AG10803 (cell line): ENCODE measurements at regions not wholly inside any gene's neighbourhood (a gene's known extent, or its start where the extent isn't known, plus 50 kb on each side); places are given as distances from the start of the nearest gene placed in this dataset.

Source experiments
- DNase-seq: peaks from one replicate; pipeline ENCODE4 v3.0.0; 2010; ENCODE audit warnings: low read depth
- H3K4me3 ChIP-seq: 2 replicates; pipeline ENCODE4 v1.5.1; 2011; ENCODE audit warnings: mild to moderate bottlenecking, low read length, control low read depth
- TF ChIP-seq, protein P1 (sequence below): conservative IDR thresholded peaks from 2 replicates; pipeline ENCODE4 v1.5.1; 2011; ENCODE audit warnings: mild to moderate bottlenecking, low read length, control low read depth, inconsistent platforms

DNA sequence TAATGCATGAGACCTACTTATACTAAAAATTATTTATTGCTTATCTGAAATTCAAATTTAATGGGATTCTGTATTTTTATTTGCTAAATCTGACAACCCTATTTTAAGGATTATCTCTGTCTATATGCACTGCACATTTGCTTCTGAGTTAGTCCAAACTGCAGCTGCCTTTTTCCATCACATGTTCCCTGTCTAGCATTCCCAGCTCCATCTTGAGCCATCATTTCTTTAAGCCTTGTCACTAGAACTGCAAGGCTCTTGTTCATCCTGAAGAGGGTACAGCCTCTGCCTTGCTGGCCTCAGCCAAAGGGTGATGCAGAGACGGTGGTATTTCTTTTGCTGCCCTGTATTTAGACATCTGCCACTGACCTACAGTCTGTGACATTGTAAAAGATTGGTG, 125.8 kb upstream of the STT3B start:
- no peak overlapping the region for H3K4me3 ChIP-seq
- DNase-seq, result no peak
- TF ChIP-seq, protein P1, sequence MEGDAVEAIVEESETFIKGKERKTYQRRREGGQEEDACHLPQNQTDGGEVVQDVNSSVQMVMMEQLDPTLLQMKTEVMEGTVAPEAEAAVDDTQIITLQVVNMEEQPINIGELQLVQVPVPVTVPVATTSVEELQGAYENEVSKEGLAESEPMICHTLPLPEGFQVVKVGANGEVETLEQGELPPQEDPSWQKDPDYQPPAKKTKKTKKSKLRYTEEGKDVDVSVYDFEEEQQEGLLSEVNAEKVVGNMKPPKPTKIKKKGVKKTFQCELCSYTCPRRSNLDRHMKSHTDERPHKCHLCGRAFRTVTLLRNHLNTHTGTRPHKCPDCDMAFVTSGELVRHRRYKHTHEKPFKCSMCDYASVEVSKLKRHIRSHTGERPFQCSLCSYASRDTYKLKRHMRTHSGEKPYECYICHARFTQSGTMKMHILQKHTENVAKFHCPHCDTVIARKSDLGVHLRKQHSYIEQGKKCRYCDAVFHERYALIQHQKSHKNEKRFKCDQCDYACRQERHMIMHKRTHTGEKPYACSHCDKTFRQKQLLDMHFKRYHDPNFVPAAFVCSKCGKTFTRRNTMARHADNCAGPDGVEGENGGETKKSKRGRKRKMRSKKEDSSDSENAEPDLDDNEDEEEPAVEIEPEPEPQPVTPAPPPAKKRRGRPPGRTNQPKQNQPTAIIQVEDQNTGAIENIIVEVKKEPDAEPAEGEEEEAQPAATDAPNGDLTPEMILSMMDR, result no peak

DNA sequence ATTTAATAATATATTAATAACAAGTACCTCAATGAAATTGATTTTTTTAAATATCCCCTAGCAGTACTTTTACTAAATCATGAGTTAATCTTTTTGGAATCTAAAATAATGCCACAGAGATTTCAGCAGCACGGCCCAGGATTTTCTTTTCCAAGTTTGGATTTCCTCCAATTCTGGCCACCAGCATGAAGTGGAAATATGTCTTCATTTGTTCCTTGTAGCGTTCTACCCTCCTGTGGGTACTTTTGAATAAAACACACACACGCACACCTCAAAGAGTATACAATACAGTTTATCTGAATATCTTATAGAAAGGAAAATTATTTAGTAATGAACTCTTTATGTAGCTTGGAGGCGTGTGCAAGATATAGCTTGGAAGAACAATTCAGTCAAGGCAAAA, 125.1 kb upstream of the STT3B start:
- H3K4me3 ChIP-seq, result no peak overlapping the region
- DNase-seq, result peak; percentile 55
- TF ChIP-seq, protein P1, result no peak

DNA sequence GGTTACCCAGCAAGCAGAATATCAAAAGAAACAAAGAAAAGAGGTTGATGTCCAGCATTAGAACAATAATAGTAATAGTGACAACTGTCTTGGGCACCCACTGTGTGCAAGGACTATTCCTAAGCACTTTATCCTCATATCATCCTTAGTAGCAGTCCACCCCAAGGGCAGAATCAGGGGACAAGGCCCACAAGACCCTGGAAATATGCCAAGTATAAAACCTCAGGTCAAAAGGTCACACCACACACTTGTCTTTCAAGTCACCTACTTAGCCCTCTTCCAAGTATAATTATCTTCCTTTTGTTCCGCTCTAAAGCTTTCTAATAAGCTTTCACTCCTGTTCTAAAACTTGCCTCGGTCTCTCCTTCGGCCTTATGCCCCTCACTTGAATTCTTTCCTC, 124.0 kb upstream of the STT3B start:
- DNase-seq, result no peak
- H3K4me3 ChIP-seq, result no peak overlapping the region
- TF ChIP-seq, protein P1, result no peak

DNA sequence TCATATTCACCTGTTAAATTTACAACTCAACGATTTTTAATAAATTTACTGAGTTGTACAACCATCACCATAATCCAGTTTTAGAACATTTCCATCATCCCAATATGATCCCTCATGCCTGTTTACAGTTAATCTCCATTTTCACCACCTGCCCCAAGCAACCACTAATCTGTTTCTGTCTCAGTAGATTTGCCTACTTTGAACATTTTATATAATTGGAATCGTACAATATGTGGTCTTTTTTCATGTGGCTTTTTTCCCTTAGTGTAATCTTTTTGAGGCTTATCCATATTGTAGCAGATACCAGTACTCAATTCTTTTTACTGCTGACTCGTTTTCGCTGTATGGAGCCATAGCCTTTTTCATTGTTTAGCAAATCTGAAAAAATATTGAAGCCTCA, 123.3 kb upstream of the STT3B start:
- TF ChIP-seq, protein P1, result no peak
- no peak for DNase-seq

DNA sequence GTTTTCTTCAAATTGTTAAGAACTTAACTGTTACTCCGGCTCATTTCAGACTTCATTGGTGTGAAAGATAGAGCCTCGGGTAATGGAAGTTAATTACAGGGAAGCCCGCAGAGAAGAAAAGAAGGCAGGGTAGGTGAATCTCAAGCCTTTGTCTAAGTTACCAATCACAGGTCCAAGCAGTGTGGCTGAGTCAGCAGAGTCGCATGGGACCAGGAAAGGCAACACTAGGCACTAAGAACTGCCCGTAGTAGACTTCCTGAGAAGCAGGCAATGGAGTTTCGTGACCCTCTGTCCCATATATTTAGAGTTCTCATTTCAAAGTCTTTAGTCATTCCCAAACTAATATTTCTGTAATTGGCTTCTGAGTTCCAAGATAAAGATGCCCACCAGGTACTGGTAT, 122.9 kb upstream of the STT3B start:
- no peak for DNase-seq
- TF ChIP-seq, protein P1, result no peak
- no peak overlapping the region for H3K4me3 ChIP-seq

More for the DNA sequence above, 123.3 kb upstream of the STT3B start:
- H3K4me3 ChIP-seq, result no peak overlapping the region

DNA sequence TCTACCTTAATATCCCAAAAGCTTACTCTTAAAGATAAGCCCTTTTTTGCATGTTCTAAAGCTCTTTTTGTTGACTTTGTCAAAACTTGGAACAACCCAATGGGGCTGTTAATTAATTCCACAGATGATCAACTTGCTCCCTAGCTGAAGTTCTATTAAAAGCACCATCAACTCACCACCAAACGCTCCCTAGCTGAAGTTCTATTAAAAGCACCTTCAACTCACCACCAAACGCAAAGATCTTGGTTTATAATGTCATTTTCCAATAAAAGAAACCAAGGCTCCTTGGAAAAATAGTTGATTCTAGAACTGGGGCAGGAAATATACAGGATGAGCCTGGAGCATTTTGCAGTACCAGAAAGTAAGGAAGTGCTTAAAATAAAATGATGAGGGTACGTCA, 122.3 kb upstream of the STT3B start:
- no peak for DNase-seq
- no peak overlapping the region for H3K4me3 ChIP-seq
- TF ChIP-seq, protein P1, result no peak

DNA sequence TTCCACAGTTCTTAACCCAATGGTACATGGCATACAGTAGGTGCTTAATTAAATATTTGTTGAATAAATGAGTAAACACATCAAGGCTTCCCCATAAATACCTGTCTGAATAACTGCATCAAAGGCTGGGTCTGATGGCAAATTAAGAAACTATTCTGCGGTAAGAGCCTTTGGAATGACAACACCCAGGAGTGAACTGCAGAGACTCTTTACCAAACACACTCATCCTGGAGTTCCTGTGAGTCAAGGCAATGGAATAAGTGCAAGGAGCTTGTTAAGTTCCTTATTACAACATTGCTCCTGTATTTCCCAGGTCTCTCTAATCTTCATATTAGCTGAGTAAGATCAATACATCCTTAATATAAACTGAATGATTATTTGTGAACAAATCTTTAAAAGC, 119.9 kb upstream of the STT3B start:
- DNase-seq, result peak; percentile 56
- TF ChIP-seq, protein P1, result no peak
- H3K4me3 ChIP-seq, result no peak overlapping the region
